A673 (cell line): ENCODE measurements at regions not wholly inside any gene's neighbourhood (a gene's known extent, or its start where the extent isn't known, plus 50 kb on each side); places are given as distances from the start of the nearest gene placed in this dataset.

Experiments used
- CTCF ChIP-seq: fragments of 300-800, 200-600 bp; sonication (generic); conservative IDR thresholded peaks from 2 replicates; pipeline ENCODE4 v1.5.1; 2017; ENCODE audit warnings: low read depth, mild to moderate bottlenecking, antibody characterized with exemption, low read length, moderate library complexity, mixed read lengths
- EZH2 ChIP-seq: fragments of 200-600 bp; sonication (generic); IDR thresholded peaks from 2 replicates; pipeline ENCODE4 v1.6.1; 2017; ENCODE audit warnings: borderline replicate concordance, low read depth, mild to moderate bottlenecking, mixed read lengths, antibody characterized with exemption, low read length; ENCODE audit not compliant: poor library complexity, severe bottlenecking

GRCh38 chr4:41857226-41857641 lies 78.0 kb upstream of the TMEM33 start:
- TF ChIP-seq CTCF = no peak
- no peak for TF ChIP-seq EZH2
